PFSK-1 (cell line): ENCODE measurements at regions not wholly inside any gene's neighbourhood (a gene's known extent, or its start where the extent isn't known, plus 50 kb on each side); places are given as distances from the start of the nearest gene placed in this dataset.

Experiments
- FOXP2 ChIP-seq: optimal IDR thresholded peaks from 2 replicates; pipeline ENCODE3; 2011; ENCODE audit warnings: borderline replicate concordance, control low read depth, inconsistent platforms; ENCODE audit not compliant: insufficient read depth; ENCODE audit errors: extremely low read length, extremely low read depth
- POLR2AphosphoS5 ChIP-seq: IDR thresholded peaks from 2 replicates; pipeline ENCODE4 v1.6.1; 2012; ENCODE audit warnings: low read depth, mild to moderate bottlenecking, control low read depth, low read length, moderate library complexity
- SIN3A ChIP-seq: IDR thresholded peaks from 2 replicates; pipeline ENCODE4 v1.6.1; 2012; ENCODE audit warnings: mild to moderate bottlenecking, low read length, moderate library complexity, borderline replicate concordance; ENCODE audit not compliant: insufficient read depth
- TAF1 ChIP-seq: IDR thresholded peaks from 2 replicates; pipeline ENCODE4 v1.6.1; 2012; ENCODE audit warnings: low read length, control low read depth, borderline replicate concordance; ENCODE audit not compliant: insufficient read depth
- TF ChIP-seq, protein P1 (sequence below), 2 experiments: IDR thresholded peaks; 2 replicates each; pipeline versions ENCODE4 v1.6.1 to v1.8.0; 2011 to 2012; ENCODE audit warnings: low read depth in 2 of 2, low read length in 2 of 2, control low read depth in 1 of 2, inconsistent platforms in 1 of 2, mild to moderate bottlenecking in 1 of 2, moderate library complexity in 1 of 2; ENCODE audit not compliant: insufficient read depth in 1 of 2

GRCh38 chr13:72253754-72254153, 386.8 kb upstream of the DACH1 start:
- TF ChIP-seq SIN3A (no peak), POLR2AphosphoS5 (no peak), FOXP2 (no peak), TAF1 (no peak)
- TF ChIP-seq, protein P1, sequence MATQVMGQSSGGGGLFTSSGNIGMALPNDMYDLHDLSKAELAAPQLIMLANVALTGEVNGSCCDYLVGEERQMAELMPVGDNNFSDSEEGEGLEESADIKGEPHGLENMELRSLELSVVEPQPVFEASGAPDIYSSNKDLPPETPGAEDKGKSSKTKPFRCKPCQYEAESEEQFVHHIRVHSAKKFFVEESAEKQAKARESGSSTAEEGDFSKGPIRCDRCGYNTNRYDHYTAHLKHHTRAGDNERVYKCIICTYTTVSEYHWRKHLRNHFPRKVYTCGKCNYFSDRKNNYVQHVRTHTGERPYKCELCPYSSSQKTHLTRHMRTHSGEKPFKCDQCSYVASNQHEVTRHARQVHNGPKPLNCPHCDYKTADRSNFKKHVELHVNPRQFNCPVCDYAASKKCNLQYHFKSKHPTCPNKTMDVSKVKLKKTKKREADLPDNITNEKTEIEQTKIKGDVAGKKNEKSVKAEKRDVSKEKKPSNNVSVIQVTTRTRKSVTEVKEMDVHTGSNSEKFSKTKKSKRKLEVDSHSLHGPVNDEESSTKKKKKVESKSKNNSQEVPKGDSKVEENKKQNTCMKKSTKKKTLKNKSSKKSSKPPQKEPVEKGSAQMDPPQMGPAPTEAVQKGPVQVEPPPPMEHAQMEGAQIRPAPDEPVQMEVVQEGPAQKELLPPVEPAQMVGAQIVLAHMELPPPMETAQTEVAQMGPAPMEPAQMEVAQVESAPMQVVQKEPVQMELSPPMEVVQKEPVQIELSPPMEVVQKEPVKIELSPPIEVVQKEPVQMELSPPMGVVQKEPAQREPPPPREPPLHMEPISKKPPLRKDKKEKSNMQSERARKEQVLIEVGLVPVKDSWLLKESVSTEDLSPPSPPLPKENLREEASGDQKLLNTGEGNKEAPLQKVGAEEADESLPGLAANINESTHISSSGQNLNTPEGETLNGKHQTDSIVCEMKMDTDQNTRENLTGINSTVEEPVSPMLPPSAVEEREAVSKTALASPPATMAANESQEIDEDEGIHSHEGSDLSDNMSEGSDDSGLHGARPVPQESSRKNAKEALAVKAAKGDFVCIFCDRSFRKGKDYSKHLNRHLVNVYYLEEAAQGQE (IDR thresholded peaks at IDR 0.05; ENCODE audit: insufficient read depth in 1 of 2, low read depth in 2 of 2, low read length in 2 of 2) = no peak

GRCh38 chr13:72246396-72246795, 379.4 kb upstream of the DACH1 start:
- TF ChIP-seq POLR2AphosphoS5 (no peak), SIN3A (no peak), TAF1 (no peak), FOXP2 (no peak)
- TF ChIP-seq, protein P1 (IDR thresholded peaks at IDR 0.05; ENCODE audit: insufficient read depth in 1 of 2, low read depth in 2 of 2, low read length in 2 of 2) = no peak

DNA sequence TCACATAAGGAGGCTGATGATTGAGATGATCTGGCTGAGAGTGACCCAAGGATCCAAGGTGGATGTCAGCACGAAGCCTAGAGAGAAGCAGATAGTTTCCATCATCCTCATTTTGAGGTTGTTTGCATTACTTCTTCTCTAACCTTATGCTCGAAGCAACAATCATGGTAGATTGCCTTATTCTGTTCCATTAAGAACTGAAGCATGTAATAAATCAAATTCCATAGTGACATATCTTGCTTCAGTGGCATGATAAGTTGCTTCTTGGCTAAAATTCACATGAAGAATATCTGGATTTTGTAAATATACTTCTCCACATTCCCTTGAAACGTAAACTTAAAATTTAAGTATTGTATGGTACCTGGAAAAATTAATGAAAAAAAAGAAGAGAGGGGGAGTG, 377.8 kb upstream of the DACH1 start:
- TF ChIP-seq, protein P1 (IDR thresholded peaks at IDR 0.05; ENCODE audit: insufficient read depth in 1 of 2, low read depth in 2 of 2, low read length in 2 of 2) = no peak
- no peak for TF ChIP-seq POLR2AphosphoS5
- TF ChIP-seq FOXP2 = no peak
- no peak for TF ChIP-seq TAF1
- no peak for TF ChIP-seq SIN3A

DNA sequence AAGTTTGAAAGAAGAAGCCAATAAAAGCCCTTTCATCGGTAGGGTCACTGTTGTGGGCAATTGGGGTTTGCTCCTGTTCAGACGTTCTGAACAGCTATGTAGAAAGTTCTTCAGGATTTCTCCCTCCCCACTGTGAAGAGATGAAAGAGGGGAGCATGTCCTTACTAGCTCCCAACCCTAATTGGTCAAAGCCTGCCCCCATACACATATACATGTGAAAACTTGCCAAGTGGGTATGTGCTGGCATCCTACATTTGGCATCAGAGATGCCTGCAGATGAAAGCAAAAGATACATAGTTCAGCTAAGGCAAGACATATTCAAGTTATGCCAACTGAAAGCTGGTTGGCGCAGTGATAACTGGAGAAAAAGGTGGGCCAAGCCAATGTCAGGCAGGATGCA, 363.1 kb upstream of the DACH1 start:
- TF ChIP-seq FOXP2 (no peak), POLR2AphosphoS5 (no peak)

DNA sequence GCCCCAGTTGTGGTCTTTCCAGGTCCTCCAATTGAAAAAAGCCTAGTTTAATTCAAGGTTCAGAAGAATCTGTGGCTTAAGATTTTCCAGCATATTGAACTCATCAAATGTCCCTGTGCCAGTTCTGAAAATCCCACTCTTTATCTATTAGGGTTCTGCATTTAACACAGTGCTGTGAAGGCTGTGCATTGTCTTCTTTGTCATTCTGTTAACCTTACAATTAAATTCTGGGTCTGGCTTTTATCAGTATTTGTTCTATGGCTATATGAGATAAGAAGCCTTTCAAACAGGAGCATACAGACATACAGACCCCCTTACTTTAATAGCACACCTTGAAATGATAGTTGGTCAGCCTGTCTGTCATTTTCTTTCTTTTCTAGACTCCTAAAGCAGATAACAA, 362.1 kb upstream of the DACH1 start:
- TF ChIP-seq FOXP2 (no peak), POLR2AphosphoS5 (no peak), TAF1 (no peak), SIN3A (no peak)
- TF ChIP-seq, protein P1 (IDR thresholded peaks at IDR 0.05; ENCODE audit: insufficient read depth in 1 of 2, low read depth in 2 of 2, low read length in 2 of 2) = no peak
